ENCODE measurements at regions not wholly inside any gene's neighbourhood (a gene's known extent, or its start where the extent isn't known, plus 50 kb on each side); places are given as distances from the start of the nearest gene placed in this dataset.

GRCh38 chr7:45359776-45360175 is 202.2 kb downstream of the RAMP3 start:
- no peak for DNase-seq

GRCh38 chr7:45363669-45364068 is 206.1 kb downstream of the RAMP3 start:
- DNase-seq = no peak

GRCh38 chr7:45365341-45365740 is 207.8 kb downstream of the RAMP3 start:
- DNase-seq = no peak

GRCh38 chr7:45366475-45366874 is 207.7 kb upstream of the ADCY1 start:
- no peak for DNase-seq

DNA sequence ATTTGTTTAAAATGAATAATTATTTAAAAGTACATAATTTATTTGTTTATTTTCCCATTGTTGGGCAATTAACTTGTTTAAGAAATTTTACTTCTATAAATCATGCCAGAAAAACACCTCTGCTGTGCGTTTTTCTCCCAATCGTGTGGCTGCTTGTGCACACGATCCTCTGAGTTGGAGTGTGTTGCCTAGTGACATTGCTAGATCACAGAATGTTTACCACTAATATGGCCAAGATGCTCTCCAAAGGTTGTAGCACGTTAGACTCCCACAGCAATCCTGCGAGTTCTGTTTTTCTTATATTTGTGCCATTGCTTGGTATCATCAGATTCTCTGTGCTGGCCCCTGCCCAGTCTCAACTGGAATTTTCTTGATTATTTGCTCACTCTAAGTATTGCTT is 207.1 kb upstream of the ADCY1 start:
- DNase-seq = no peak

DNA sequence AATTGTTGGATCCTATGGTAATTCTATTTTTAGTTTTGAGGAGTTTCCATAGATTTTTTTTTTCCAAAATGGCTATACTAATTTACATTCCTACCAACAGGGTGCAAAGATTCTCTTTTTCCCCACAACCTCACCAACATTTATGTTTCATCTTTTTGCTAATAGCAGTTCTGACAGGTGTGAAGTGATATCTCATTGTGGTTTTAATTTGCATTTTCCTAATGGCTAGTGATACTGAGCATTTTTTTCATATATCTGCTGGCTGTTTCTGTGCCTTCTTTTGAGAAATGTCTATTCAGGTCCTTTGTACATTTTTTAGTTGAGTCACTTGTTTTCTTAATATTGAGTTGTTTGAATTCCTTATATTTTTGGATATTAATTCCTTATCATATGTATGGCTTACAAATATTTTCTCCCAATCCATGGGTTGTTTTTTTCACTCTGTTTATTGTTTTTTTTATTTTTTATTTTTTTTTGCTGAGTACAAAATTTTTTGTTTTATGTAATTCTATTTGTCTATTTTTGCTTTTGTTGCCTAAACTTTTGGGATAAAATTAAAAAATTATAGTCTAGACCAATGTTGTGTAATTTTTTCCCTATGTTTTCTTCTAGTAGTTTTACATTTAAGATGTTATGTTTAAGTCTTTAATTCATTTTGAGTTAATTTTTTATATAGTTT is 205.9 kb upstream of the ADCY1 start:
- no peak for DNase-seq

DNA sequence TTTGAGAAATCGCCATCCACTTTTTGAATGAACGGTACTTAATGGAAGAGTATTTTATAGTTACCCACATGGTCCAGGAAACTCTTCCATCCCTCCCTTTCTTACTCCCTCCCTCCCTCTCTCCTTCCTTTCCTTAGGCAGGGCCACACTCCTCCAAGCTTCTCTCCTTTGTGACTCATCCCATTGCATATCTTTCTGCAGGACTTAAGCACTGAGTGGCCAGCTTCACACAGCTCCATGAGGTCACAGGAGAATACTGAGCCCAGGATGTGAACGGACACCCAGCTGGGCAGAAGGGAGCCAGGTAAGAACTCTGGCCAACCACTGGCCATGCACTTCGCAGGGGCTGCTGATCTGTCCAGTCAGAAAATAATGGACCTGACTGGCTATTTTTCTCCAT is 189.7 kb upstream of the ADCY1 start:
- DNase-seq = no peak

DNA sequence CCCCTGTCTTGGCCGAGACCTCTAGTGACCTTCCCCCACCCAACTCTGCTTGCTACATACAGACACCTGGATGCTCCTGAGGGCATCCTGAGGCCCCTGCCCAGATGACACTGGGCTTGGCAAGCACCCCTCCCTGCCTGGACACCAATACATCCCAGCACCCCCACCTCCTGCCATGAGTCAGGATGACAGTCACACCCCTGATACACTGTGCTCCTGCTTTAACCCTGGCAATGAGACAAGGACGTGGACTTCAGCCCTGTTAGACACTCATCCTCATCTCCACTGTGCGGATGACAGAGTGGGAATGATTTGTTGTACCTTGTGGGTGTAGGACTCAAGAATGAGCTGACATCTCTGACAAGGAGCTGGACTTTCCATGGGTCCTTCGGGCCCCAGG is 186.3 kb upstream of the ADCY1 start:
- DNase-seq = no peak

DNA sequence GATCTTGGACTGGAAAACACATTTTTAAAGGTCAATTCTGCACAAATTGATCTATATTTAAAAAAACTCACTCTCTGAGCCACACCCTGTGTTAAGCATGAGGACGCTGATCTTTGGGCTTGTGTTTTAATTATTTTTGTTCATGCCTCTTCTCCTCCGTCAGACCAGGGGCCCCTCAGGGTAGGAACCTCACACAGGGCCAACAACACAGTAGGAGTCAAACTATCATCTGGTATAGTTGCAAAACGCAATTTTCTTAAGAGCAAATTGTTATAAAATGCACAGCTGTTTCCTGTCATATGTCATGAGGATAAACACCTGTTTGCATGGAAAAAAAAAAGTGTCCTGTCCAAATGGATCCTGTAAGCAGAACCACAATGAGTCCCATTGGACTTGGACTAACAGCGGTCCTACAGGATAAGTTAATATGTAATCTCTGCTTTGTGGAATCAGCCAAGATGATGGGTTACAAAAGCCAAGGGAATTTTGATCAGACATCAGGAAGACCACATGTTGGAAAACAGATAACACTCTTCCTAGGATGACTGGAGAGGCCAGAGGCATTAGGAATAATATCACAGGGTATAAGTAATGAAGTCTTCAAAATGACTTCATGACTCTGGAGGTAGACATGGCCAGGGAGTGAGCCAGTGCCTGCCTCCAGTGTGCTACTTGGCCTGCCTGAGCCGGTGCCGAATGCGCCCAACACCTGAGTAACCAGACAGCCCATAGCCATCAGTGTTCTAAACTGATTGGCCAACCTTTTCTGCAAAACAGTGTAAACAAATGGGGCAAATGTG is 184.9 kb upstream of the ADCY1 start:
- DNase-seq = no peak

GRCh38 chr7:45390180-45390579 is 184.0 kb upstream of the ADCY1 start:
- no peak for DNase-seq

GRCh38 chr7:45390731-45391130 is 183.4 kb upstream of the ADCY1 start:
- no peak for DNase-seq

DNA sequence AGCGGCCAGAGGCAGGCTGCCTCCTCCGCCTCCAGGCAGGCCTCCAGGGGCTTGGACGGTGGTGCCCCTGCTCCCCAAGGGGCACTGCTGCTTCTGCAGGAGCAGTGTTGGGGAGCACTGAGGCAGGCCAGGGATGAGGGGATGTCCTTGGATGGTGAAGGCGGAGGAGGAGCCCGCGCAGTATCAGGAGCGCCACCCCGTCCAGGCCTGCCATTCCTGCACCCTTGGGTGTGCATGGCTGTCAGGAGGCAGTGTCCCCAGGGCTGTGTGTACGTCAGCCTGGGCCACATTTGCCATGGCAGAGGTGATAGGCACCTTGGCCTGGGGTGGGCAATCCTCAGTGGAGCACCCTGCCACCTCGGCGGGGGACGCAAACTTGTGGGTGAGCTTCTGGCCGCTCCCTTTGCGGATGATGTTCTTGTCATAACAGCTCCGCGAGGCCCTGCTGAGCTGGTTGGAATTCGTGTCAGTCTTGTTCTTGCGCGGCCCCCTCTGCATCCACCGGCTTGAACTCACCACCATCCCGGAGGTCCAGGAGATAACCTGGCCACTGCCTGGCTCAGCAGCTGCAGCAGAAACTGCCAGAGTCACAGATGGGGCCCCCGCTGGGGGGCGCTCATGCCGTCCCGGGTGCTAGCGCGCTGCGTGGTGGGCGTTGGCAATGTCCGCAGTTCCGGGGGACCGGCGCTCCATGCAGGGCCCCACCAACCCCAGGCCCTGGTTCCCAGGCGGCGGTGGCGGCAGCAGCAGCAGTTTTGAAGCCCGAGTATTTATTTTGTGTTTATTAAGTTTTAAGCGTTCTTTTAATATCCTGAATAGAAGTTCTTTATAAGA is 182.3 kb upstream of the ADCY1 start:
- no peak for DNase-seq

- DNase-seq = no peak
Measured at GRCh38 chr7:45394117-45394708, 180.0 kb upstream of the ADCY1 start.

DNA sequence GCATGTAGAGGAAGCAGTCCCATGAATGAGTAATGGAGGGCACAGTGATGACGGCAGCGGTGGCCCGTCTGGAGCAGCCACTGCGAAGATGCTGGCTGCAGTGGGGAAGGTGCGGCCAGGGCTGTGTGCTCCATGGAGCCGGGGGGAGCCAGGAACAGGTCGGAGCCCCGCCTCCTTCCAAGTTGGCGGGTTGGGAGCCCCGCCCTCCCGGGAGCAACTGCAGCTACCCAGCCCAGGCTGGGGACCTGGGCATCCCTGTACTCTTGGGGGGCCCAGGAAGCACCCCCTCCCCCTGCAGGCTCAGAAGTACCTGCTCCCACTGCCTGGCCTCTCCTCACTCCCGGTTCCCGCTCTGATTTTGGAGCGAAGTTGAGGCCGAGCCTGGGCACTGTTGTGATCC is 175.1 kb upstream of the ADCY1 start:
- no peak for DNase-seq

GRCh38 chr7:45400680-45401079 is 173.5 kb upstream of the ADCY1 start:
- DNase-seq = no peak

- DNase-seq = no peak
Measured at GRCh38 chr7:45401155-45401554, 173.0 kb upstream of the ADCY1 start.

- no peak for DNase-seq
Measured at GRCh38 chr7:45401851-45402250, 172.3 kb upstream of the ADCY1 start.

DNA sequence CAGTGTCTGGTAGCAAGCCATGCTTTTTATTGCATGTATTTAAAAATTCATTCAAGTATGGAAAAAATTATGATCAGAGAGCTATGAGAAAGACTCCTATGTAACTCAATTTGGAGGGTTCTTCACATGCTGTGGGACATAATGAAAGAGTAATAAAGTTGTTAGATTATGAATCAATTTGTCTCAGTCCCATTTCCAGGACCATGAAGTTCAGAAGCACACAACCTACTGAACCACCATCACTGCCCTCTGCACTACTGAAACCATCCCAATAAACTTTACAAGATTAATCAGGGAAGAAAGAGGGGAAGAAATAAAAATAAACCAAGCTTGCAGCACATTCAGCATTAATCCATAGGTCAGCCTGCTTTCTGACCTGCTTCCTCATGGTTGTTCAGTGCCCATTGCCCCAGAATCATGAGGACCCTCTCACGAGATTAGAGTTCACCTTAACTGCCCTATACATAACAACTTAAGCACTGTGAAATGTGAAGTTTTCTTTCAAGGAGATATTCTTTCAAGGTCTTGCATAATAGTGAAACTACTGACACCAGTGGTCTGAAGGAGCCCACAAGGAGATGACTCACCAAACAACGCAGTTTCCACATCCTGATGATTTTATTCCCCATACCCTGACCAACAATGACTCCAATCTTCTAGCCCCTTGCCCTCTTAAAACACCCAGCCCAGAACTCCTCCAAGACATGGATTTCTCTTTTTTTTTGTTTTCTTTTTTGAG is 171.5 kb upstream of the ADCY1 start:
- no peak for DNase-seq

DNA sequence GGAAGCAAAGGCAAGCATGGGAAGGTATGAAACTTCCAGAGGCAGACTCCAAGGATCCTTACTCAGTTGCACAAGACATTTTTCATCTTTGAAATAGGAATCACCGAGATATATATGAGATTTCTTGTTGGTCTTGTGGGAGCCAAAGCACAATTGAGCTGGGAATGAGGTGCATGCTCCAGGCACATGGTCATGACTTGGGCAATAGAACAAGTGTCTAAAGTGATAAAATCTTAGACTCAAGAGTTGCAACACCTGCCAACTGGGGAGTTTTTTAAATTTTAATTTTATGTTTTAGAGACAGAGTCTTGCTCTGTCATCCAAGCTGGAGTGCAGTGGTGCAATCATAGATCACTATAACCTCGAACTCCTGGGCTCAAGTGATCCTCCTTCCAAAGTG is 169.5 kb upstream of the ADCY1 start:
- no peak for DNase-seq

GRCh38 chr7:45407730-45408408 is 166.3 kb upstream of the ADCY1 start:
- DNase-seq = no peak

- DNase-seq = no peak
Measured at GRCh38 chr7:45408409-45408737, 165.8 kb upstream of the ADCY1 start.

- DNase-seq = no peak
Measured at GRCh38 chr7:45410893-45411292, 163.3 kb upstream of the ADCY1 start.

All from stimulated activated CD4-positive, alpha-beta T cell treated with anti-CD3 and anti-CD28 coated beads, Interleukin-2, amount 100 ng/mL, for 24 hours (primary cell).